ENCODE measurements at regions not wholly inside any gene's neighbourhood (a gene's known extent, or its start where the extent isn't known, plus 50 kb on each side); places are given as distances from the start of the nearest gene placed in this dataset.

DNA sequence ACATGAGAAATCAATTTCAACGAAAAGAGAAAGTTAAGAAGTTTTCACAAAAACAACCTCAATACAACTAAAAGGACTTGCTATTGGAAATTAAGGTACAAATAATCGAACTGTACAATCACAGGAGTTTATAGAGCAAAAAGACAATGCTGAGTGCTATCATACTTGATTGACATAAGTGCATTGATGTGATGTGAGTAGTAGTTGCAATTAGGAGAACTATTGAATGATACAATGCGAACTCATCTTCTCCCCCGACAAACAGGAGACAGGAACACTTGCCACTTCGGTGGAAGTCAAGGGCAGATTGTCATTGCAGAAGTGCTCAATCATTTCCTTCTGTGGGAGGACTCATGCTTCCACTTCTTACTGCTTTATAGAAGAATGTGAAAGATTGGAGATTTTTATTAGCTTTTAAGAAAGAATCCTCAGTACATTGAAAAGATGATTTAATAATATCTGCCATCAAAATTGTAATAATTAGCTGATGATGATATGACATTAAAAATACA is 276.6 kb upstream of the MPDZ start:
- POLR2A ChIA-PET = no interaction called here
- dilution Hi-C loops (cut with MboI; ENCODE audit: extremely low pct_ligation_motif_present, low sequenced_read_pairs) = no loop called here
- peak; percentile 20 for DNase-seq (ENCODE audit: low read depth, low spot score)

More for the DNA sequence above, 276.6 kb upstream of the MPDZ start:
- no peak for FAIRE-seq
- Histone ChIP-seq H3K4me3 (replicated peaks in 1 of 3; ENCODE audit: insufficient read depth in 1 of 3, low read depth in 1 of 3, low read length in 3 of 3) (no peak overlapping the region), H3K9me3 (replicated peaks; ENCODE audit: control insufficient read depth, insufficient read depth, low read length) (no peaks in the 10 kb centered on the region), H3K4me2 (ENCODE audit: insufficient read depth, low read length) (no peak overlapping the region), H3K27ac (ENCODE audit: insufficient read depth, low read depth, low read length) (no peak overlapping the region), H3K9me1 (replicated peaks; ENCODE audit: control insufficient read depth, extremely low read depth, insufficient read depth, low read length) (no peaks in the 10 kb centered on the region), H4K20me1 (replicated peaks; ENCODE audit: control insufficient read depth, extremely low read depth, insufficient read depth, low read length) (no peaks in the 10 kb centered on the region), H3K79me2 (ENCODE audit: control insufficient read depth, insufficient read depth, low read length) (no peaks in the 10 kb centered on the region), H2AFZ (ENCODE audit: low read depth, low read length) (peak overlapping the region; percentile 83), H3K36me3 (ENCODE audit: control insufficient read depth in 2 of 2, extremely low read depth in 1 of 2, insufficient read depth in 2 of 2, low read length in 2 of 2) (no peaks in the 10 kb centered on the region), H3K27me3 (ENCODE audit: control insufficient read depth in 2 of 2, insufficient read depth in 2 of 2, low read length in 2 of 2) (no peaks in the 10 kb centered on the region), H3K4me1 (ENCODE audit: control insufficient read depth, extremely low read depth, insufficient read depth, low read length) (peaks cover 11% of the 10 kb centered on the region), H3K9ac (replicated peaks; ENCODE audit: extremely low read depth, insufficient read depth, low read length) (no peak overlapping the region)
- CTCF ChIA-PET = interaction anchor here (1.9 to 2.2 kb wide), 2 partner anchors 12 to 13 kb away, joined by 6 to 10 read pairs; no protein-coding TSS in a partner anchor
- intact Hi-C loops (cut with micrococcal nuclease) = no loop called here
- no TSS peak for BruUV-seq (replicated peaks)
- no peak for TF ChIP-seq JUN (IDR thresholded peaks at IDR 0.05; ENCODE audit: borderline replicate concordance, insufficient read depth, insufficient read length, low read depth)
- no peak for TF ChIP-seq POLR2AphosphoS5 (IDR thresholded peaks at IDR 0.05; ENCODE audit: insufficient read depth, low read depth, low read length)
- TF ChIP-seq FOS (IDR thresholded peaks at IDR 0.05; ENCODE audit: borderline replicate concordance, insufficient read depth, low read length) = no peak
- TF ChIP-seq POLR2A (IDR thresholded peaks at IDR 0.05; ENCODE audit: low read depth, low read length) = no peak
- TF ChIP-seq MYC (IDR thresholded peaks at IDR 0.05; ENCODE audit: low read depth, low read length) = no peak
- no peak for TF ChIP-seq GATA2 (IDR thresholded peaks at IDR 0.05; ENCODE audit: insufficient read depth, insufficient read length, low read depth, low read length)
- TF ChIP-seq, protein P1, sequence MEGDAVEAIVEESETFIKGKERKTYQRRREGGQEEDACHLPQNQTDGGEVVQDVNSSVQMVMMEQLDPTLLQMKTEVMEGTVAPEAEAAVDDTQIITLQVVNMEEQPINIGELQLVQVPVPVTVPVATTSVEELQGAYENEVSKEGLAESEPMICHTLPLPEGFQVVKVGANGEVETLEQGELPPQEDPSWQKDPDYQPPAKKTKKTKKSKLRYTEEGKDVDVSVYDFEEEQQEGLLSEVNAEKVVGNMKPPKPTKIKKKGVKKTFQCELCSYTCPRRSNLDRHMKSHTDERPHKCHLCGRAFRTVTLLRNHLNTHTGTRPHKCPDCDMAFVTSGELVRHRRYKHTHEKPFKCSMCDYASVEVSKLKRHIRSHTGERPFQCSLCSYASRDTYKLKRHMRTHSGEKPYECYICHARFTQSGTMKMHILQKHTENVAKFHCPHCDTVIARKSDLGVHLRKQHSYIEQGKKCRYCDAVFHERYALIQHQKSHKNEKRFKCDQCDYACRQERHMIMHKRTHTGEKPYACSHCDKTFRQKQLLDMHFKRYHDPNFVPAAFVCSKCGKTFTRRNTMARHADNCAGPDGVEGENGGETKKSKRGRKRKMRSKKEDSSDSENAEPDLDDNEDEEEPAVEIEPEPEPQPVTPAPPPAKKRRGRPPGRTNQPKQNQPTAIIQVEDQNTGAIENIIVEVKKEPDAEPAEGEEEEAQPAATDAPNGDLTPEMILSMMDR (IDR thresholded peaks at IDR 0.05; ENCODE audit: extremely low read depth in 1 of 2, insufficient read depth in 1 of 2, low read depth in 1 of 2, low read length in 2 of 2) = no peak
- no peak for TF ChIP-seq EZH2 (IDR thresholded peaks at IDR 0.05; ENCODE audit: borderline replicate concordance, low read depth, low read length, severe bottlenecking)
- TF ChIP-seq, protein P2, sequence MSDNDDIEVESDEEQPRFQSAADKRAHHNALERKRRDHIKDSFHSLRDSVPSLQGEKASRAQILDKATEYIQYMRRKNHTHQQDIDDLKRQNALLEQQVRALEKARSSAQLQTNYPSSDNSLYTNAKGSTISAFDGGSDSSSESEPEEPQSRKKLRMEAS (IDR thresholded peaks at IDR 0.05; ENCODE audit: insufficient read depth, insufficient read length) = no peak

Data from endothelial cell of umbilical vein (primary cell).